Vagina (tissue), 2 donors: ENCODE measurements at regions not wholly inside any gene's neighbourhood (a gene's known extent, or its start where the extent isn't known, plus 50 kb on each side); places are given as distances from the start of the nearest gene placed in this dataset.
"Not testable (repeated sequence)": the region's sequence is repeated elsewhere in the genome, so short reads cannot be mapped to it uniquely, and the experiment has no call there.

Experiments
- POLR2A ChIP-seq, 2 donors: fragments of 450-650 bp; IDR thresholded peaks; one replicate each; pipeline ENCODE4 v1.6.1; 2017; ENCODE audit warnings: antibody characterized with exemption in 2 of 2, mild to moderate bottlenecking in 2 of 2, moderate library complexity in 2 of 2
- POLR2AphosphoS5 ChIP-seq, 2 donors: sonication (generic); formaldehyde crosslinking; IDR thresholded peaks; one replicate each; pipeline ENCODE4 v1.9.0; 2017; ENCODE audit warnings: antibody characterized with exemption in 2 of 2, mild to moderate bottlenecking in 2 of 2, low read depth in 1 of 2; ENCODE audit not compliant: insufficient read depth in 1 of 2
- TF ChIP-seq, protein P1 (sequence below), 3 experiments: fragments of 450-650 bp in 2 of 3; fragments of 200-600 bp in 1 of 3; sonication (generic) in 1 of 3; IDR thresholded peaks; one replicate each; pipeline ENCODE4 v1.5.1; 2017 to 2019; ENCODE audit warnings: antibody characterized with exemption in 3 of 3, mild to moderate bottlenecking in 2 of 3, moderate library complexity in 2 of 3

DNA sequence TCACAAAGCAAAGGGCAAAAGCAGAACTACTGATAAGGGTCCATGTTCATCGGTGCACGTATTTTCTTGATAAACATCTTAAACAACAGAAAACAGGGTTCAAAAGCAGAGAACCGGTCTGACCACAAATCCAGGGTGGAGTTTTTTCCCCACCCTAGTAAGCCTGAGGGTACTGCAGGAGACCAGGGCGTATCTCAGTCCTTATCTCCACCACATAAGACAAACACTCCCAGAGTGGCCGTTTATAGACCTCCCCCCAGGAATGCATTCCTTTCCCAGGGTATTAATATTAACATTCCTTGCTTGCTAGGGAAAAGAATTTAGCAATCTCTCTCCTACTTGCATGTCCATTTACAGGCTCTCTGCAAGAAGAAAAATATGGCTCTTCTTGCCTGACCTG, 567.9 kb upstream of the HS3ST1 start:
- TF ChIP-seq, protein P1, sequence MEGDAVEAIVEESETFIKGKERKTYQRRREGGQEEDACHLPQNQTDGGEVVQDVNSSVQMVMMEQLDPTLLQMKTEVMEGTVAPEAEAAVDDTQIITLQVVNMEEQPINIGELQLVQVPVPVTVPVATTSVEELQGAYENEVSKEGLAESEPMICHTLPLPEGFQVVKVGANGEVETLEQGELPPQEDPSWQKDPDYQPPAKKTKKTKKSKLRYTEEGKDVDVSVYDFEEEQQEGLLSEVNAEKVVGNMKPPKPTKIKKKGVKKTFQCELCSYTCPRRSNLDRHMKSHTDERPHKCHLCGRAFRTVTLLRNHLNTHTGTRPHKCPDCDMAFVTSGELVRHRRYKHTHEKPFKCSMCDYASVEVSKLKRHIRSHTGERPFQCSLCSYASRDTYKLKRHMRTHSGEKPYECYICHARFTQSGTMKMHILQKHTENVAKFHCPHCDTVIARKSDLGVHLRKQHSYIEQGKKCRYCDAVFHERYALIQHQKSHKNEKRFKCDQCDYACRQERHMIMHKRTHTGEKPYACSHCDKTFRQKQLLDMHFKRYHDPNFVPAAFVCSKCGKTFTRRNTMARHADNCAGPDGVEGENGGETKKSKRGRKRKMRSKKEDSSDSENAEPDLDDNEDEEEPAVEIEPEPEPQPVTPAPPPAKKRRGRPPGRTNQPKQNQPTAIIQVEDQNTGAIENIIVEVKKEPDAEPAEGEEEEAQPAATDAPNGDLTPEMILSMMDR (IDR thresholded peaks at IDR 0.05): not testable (repeated sequence)
- TF ChIP-seq POLR2A (IDR thresholded peaks at IDR 0.05); POLR2AphosphoS5 (IDR thresholded peaks at IDR 0.05; ENCODE audit: insufficient read depth in 1 of 2, low read depth in 1 of 2): not testable (repeated sequence)
